Stomach (tissue), 8 donors: ENCODE measurements at regions not wholly inside any gene's neighbourhood (a gene's known extent, or its start where the extent isn't known, plus 50 kb on each side); places are given as distances from the start of the nearest gene placed in this dataset.

Source experiments
- DNase-seq, 2 donors: peaks; one replicate each; pipeline versions ENCODE4 v3.0.0 to v3.0.0-alpha.2; 2013 to 2019
- H3K27ac ChIP-seq, 5 donors: fragments of 200-600 bp in 4 of 5; sonication (generic) in 4 of 5; one replicate each; pipeline ENCODE4 v1.5.1; 2013 to 2019; ENCODE audit warnings: mild to moderate bottlenecking in 1 of 5, moderate library complexity in 1 of 5
- H3K27me3 ChIP-seq, 3 donors: fragments of 200-600 bp; sonication (generic); one replicate each; pipeline ENCODE4 v1.5.1; 2017 to 2019; ENCODE audit warnings: mixed run types in 1 of 3
- H3K36me3 ChIP-seq, 4 donors: fragments of 200-600 bp; sonication (generic); 1 replicate in 3 of 4; 2 replicates in 1 of 4; pipeline ENCODE4 v1.5.1; 2016 to 2019
- H3K4me1 ChIP-seq, 4 donors: fragments of 200-600 bp; sonication (generic); one replicate each; pipeline ENCODE4 v1.5.1; 2016 to 2019
- H3K4me3 ChIP-seq, 4 donors: fragments of 200-600 bp; sonication (generic) in 3 of 4; one replicate each; pipeline ENCODE4 v1.5.1; 2016 to 2019; ENCODE audit warnings: mild to moderate bottlenecking in 1 of 4
- H3K9me3 ChIP-seq, 4 donors: fragments of 200-600 bp; sonication (generic); one replicate each; pipeline ENCODE4 v1.5.1; 2016 to 2019
- CTCF ChIP-seq, 7 experiments: fragments of 450-650 bp in 4 of 7; fragments of 200-600 bp in 3 of 7; sonication (generic) in 3 of 7; IDR thresholded peaks; one replicate each; pipeline ENCODE4 v1.5.1; 2016 to 2019; ENCODE audit warnings: antibody characterized with exemption in 7 of 7, control low read depth in 2 of 7, mild to moderate bottlenecking in 1 of 7
- EP300 ChIP-seq: sonication (generic); formaldehyde crosslinking; IDR thresholded peaks from one replicate; pipeline ENCODE4 v1.6.1; 2017; ENCODE audit warnings: antibody characterized with exemption
- POLR2A ChIP-seq, 4 donors: fragments of 450-650 bp; IDR thresholded peaks; one replicate each; pipeline ENCODE4 v1.6.1; 2016; ENCODE audit warnings: antibody characterized with exemption in 4 of 4, control low read depth in 2 of 4, mild to moderate bottlenecking in 1 of 4, moderate library complexity in 1 of 4
- POLR2AphosphoS5 ChIP-seq, 3 donors: sonication (generic); formaldehyde crosslinking; IDR thresholded peaks; one replicate each; pipeline ENCODE4 v1.6.1; 2016; ENCODE audit warnings: antibody characterized with exemption in 3 of 3
- WGBS, 5 donors: extraction: QIAGEN DNeasy Blood & Tissue Kit in 3 of 5; methylation state at CpG; one replicate each; pipeline versions ENCODE4 v1.1.5 to v1.1.7; 2013 to 2018; 5-methylcytosine and 5-hydroxymethylcytosine counted together
- intact Hi-C: fragments of 100-400 bp; cut with DNase I; formaldehyde crosslinking; loops from one replicate; pipeline ENCODE4 v1.15.1; 2023; ENCODE audit warnings: low total_unique reads
- donor health status: healthy with polysubstance abuse.
- donor health status: Bipolar disorder and iron deficiency.
- donor health status: healthy.

DNA sequence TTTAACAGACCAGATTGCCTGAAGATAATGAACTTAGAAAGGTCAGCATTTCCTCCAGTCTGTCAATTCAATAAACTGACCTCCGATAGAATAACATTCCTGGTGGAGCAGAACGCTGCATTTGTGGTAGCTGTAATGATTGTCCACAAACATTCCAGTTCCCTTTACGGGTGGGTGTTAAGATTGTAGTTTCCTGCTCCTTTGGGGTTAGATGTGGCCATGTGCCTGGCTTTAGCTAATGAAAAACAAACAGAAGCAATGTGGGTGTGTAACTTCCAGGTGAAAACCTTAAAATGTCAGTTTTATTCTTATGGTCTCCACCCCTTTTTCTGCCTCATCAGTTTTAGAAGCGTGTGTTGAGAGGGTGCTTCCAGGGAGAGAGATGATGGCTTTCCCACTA is 217.3 kb upstream of the CRY1 start:
- Histone ChIP-seq H3K27ac (no peak overlapping the region), H3K27me3 (peaks cover 0 to 62% (median 0%) of the 10 kb centered on the region in 3 donors), H3K36me3 (no peaks in the 10 kb centered on the region), H3K4me1 (no peaks in the 10 kb centered on the region), H3K9me3 (no peaks in the 10 kb centered on the region), H3K4me3 (no peak overlapping the region)
- TF ChIP-seq POLR2A (IDR thresholded peaks at IDR 0.05): no peak
- TF ChIP-seq CTCF (IDR thresholded peaks at IDR 0.05): no peak
- no peak for TF ChIP-seq EP300
- no peak for TF ChIP-seq POLR2AphosphoS5 (IDR thresholded peaks at IDR 0.05)
- WGBS, 5 donors: 25 to 35% (median 29%) methylated on average over 4 of the region's 4 CpGs
- DNase-seq: no peak
- intact Hi-C loops: no loop called here

GRCh38 chr12:107311682-107312081 is 218.3 kb upstream of the CRY1 start:
- no peak overlapping the region for H3K27ac ChIP-seq
- no peaks in the 10 kb centered on the region for H3K36me3 ChIP-seq
- H3K4me1 ChIP-seq: no peaks in the 10 kb centered on the region
- H3K9me3 ChIP-seq: no peaks in the 10 kb centered on the region
- no peak for DNase-seq
- TF ChIP-seq CTCF (IDR thresholded peaks at IDR 0.05) (no peak), EP300 (no peak), POLR2A (IDR thresholded peaks at IDR 0.05) (no peak), POLR2AphosphoS5 (IDR thresholded peaks at IDR 0.05) (no peak)
- H3K4me3 ChIP-seq: no peak overlapping the region
- intact Hi-C loops: no loop called here
- WGBS, 5 donors: 70 to 84% (median 81%) methylated on average over 5 of the region's 5 CpGs
- peaks cover 0 to 70% (median 0%) of the 10 kb centered on the region in 3 donors for H3K27me3 ChIP-seq

DNA sequence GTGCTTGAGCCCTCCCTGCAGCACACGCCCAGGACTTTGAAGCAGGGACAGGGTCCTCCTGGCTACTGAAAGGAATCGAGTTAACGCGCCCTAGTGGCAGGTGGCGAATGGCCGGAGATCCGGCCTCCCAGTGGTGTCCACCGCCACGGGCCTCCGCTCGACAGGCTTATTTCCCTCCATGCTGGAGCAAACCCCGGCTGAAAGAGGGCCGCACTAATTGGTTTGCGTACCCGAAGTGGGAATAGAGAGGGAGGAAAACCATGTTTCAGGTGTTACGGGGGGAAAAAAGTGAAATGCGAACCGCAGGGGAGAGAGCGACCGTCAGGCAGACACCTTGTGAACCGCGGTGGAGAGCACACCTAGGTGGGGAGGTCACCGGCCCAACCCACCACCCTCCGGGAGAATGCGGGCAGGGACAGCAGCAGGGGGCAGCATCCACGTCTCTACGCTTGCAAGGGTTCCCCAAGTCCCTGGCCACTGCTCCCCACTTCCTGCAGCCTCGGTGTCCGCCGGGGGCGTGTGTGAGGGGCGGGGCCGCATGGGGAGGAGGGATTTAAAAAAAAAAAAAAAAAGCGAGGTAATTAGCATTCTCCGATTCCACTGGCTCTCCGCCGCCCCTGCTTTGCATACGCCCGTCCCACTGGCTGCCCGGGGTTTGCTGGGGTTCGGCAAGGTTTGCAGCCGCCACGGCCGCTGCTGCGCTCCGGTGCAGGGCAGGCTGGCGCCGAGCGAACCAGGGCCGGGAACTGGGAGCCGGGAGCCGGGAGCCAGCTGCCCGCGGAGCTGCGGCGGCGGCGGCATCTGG is 224.6 kb upstream of the CRY1 start:
- H3K9me3 ChIP-seq: no peaks in the 10 kb centered on the region
- intact Hi-C loops: no loop called here
- no peak for TF ChIP-seq POLR2AphosphoS5 (IDR thresholded peaks at IDR 0.05)
- peak in 1 of 7 experiments; percentile 10 for TF ChIP-seq CTCF (IDR thresholded peaks at IDR 0.05)
- no peaks in the 10 kb centered on the region for H3K36me3 ChIP-seq
- peaks cover 0 to 86% (median 47%) of the 10 kb centered on the region in 3 donors for H3K27me3 ChIP-seq
- H3K4me1 ChIP-seq: peaks cover 34 to 43% (median 39%) of the 10 kb centered on the region in 4 donors
- H3K4me3 ChIP-seq: peak overlapping the region; percentile 40 to 59 (median 50)
- WGBS, 5 donors: 1 to 5% (median 4%) methylated on average over 16 to 58 of the region's 58 CpGs
- peak; percentile 75 to 95 for DNase-seq
- H3K27ac ChIP-seq: peak overlapping the region in 2 of 5 donors; percentile 26 to 33

DNA sequence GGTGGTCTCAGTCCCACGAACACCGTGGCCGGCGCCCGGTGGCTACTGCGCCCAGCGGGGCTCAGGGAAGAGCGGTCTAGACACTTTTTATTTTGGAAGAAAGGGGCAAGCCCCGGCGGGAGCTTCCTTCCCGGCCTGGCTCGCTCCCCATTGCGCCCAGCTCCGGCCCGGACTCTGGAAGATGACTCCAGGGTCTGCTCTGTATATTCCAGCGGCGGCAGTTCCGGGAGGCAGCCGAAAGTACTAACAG is 225.1 kb upstream of the CRY1 start:
- H3K4me3 ChIP-seq: peak overlapping the region; percentile 40 to 59 (median 50)
- TF ChIP-seq EP300 (no peak), POLR2A (IDR thresholded peaks at IDR 0.05) (no peak), CTCF (IDR thresholded peaks at IDR 0.05) (no peak), POLR2AphosphoS5 (IDR thresholded peaks at IDR 0.05) (no peak)
- no peaks in the 10 kb centered on the region for H3K36me3 ChIP-seq
- H3K27ac ChIP-seq: peak overlapping the region in 2 of 5 donors; percentile 26 to 33
- peaks cover 0 to 86% (median 47%) of the 10 kb centered on the region in 3 donors for H3K27me3 ChIP-seq
- no peaks in the 10 kb centered on the region for H3K9me3 ChIP-seq
- WGBS, 5 donors: 0 to 2% (median 0%) methylated on average over 11 to 19 of the region's 19 CpGs
- H3K4me1 ChIP-seq: peaks cover 34 to 43% (median 39%) of the 10 kb centered on the region in 4 donors
- no peak for DNase-seq
- intact Hi-C loops: no loop called here
